NCI-H446 treated with DMSO at 0.1 percent for 48 hours (cell line): ENCODE measurements at regions not wholly inside any gene's neighbourhood (a gene's known extent, or its start where the extent isn't known, plus 50 kb on each side); places are given as distances from the start of the nearest gene placed in this dataset.

ENCODE experiments used
- DNase-seq: peaks from one replicate; lab custom pipeline; 2025; lab: John Stamatoyannopoulos, UW

DNA sequence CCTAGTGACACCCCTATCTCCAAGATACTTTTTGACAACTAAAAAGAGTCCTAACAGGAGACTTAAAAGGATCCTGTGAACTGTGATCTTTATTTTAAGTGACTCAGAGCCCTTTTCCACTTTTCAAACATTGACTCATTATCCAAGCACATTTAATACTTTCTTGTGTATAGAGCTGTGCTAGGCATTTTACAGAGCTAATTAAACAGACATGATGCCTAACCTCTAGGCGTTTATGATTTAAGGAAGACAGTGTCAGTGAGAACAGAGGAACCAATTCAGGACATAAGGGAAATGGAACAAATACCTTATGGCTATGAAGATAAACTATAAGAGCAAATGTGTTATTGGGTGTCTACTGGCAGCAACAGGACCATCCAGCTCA is 282.6 kb downstream of the TPBG start:
- DNase-seq = no peak

DNA sequence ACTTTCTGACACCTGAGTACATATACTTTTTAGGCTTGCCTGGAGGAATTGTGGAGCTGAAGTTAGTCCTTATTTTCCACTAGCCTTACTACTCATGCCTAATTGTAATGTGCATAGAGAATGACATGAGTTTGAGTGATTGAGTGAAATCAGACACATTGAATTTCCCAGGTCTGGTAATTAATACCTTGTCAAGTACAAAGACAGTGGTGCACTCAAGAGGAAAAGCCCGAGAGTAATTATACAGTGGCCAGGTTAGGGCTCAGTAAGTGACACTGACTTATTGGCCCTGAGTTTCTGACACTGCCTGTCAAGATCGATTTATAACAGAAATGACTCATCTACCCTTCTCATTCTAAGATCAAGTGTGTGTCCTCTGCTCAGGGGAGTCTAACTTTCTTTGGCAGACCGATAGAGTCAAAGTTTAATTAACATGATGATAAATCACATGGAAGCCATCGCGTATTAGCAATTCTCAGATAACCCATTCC is 288.3 kb downstream of the TPBG start:
- DNase-seq = no peak

DNA sequence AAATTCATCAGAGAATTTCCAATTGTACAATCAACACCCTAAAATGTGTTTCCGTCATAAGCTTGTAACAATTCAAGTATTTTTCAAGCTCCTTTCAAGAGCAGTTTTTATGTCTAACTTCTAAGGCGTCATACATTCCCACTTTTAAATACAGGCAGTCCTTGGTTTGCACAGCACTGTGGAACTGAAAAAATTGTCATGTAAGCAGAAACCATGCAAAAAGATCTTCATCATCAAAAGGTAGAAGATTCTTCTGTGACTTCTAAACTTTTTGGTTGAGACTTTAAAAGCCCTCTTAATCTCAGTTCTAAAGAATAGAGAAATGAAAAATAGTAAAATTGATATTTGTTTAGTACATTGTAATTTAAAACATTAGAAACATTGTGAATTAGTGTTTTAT is 315.6 kb downstream of the TPBG start:
- no peak for DNase-seq

DNA sequence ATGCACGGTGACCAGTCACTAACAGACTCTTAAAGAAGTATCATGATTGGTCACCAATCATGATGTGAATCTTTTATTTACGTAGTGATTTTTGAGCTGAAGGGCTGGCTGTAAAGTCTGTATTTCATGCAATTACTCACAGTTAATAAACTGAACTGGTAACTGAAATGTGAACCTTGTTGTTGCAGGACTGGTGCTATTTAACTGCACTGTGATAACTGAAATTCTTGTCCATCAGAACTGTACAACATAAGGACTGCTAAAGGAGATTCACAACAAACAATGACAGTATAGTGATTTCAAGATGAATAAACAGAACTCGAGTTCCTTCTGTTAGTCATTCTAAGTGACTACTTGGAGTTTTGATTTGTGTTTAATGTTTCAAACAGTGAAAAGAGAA is 316.6 kb downstream of the TPBG start:
- DNase-seq = no peak

- no peak for DNase-seq
Measured at GRCh38 chr6:82681119-82681714, 317.6 kb downstream of the TPBG start.

DNA sequence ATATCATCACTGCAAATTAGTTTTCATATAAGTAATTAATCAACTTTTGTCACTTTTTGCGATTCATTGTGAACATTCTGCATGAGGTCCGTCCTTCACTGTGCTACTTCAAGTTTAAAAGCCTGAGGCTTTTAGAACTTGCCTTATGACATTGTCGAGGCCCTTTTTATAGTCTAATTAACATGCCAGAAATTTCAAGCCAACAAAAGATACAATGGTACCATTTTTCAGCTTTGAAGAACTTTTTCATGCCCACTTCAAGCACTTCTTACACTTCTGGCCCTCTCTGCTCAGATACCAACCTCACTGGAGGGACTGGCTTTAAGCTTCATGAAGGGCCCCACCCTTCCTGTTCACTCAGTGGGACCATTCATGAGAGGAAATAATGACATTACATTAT is 323.1 kb downstream of the TPBG start:
- DNase-seq = no peak

DNA sequence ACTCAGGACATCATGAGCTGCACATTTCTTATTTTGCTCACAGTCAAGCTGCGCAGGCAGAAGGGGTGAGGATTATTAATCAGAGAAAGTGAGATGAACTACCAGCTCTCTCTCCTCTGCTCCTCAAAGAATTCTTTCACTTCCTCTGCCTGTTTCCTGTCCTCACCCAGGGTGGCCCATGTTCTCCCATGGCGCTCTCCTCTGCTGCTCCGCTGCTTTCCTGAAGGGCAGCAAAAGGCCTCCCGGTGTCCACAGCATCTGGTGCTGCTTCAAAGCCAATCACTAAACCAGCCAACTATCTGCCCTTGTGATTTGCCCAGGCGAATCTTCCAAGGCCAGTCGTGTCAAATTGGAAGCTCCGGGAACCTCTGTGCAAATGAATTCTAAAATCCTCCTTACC is 324.2 kb downstream of the TPBG start:
- DNase-seq = no peak

DNA sequence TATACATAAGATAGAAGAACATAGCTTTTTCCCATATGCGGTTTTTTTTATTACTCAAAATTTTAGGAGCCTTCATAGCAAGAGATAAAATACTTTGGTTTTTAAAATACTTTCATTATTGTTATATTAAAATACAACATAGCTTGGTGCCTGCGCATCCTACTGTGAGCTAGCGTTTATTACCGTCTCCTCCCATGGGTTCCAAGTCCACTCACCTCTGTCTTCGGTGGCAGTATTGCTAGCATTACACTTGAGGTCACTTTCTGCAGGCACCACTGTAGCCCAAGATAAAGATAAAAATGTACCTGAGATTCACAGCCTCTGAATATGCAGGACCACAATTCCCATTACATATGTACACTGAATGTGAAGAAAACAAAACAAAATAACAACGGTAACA is 326.7 kb downstream of the TPBG start:
- DNase-seq = no peak

GRCh38 chr6:82691997-82692396 is 328.4 kb downstream of the TPBG start:
- DNase-seq = no peak

- DNase-seq = no peak
Measured at GRCh38 chr6:82693094-82693493, 329.5 kb downstream of the TPBG start.

DNA sequence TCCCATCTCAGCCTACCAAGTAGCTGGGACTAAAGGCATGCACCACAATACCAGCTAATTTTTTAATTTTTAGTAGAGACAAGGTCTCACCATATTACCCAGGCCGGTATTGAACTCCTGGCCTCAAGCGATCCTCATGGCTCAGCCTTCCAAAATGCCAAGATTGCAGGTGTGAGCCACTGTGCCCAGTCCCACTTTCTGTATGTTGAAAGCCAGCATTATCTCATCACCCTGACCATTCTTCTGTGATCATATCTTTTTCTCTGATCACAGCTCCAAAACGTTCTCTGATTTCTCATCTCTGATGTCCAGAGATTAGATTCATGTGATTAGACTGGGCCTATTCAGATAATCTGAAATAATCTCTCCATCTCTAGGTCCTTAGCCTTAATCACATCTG is 337.7 kb downstream of the TPBG start:
- no peak for DNase-seq

GRCh38 chr6:82702574-82702973 is 339.0 kb downstream of the TPBG start:
- DNase-seq = no peak

- DNase-seq = no peak
Measured at GRCh38 chr6:82703230-82703629, 339.6 kb downstream of the TPBG start.

DNA sequence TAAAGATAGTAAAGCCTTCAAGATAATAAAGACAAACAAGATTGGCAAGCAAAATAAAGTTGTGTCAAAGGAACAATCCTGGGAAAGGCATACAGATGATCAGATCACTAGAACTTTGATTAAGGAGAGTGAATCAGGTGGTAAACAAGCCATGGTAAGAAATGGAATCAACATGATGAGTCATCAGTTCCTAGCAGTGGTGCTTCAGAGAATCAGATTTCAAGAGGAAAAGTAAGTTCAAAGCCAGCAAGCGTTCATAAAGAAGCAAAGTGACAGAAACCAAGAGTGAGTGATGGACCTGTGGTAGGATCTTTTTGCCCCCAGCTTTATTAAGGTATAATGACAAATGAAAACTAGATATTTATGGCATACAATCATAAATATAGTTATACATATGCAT is 340.4 kb downstream of the TPBG start:
- DNase-seq = no peak

GRCh38 chr6:82705579-82705978 is 342.0 kb downstream of the TPBG start:
- no peak for DNase-seq

DNA sequence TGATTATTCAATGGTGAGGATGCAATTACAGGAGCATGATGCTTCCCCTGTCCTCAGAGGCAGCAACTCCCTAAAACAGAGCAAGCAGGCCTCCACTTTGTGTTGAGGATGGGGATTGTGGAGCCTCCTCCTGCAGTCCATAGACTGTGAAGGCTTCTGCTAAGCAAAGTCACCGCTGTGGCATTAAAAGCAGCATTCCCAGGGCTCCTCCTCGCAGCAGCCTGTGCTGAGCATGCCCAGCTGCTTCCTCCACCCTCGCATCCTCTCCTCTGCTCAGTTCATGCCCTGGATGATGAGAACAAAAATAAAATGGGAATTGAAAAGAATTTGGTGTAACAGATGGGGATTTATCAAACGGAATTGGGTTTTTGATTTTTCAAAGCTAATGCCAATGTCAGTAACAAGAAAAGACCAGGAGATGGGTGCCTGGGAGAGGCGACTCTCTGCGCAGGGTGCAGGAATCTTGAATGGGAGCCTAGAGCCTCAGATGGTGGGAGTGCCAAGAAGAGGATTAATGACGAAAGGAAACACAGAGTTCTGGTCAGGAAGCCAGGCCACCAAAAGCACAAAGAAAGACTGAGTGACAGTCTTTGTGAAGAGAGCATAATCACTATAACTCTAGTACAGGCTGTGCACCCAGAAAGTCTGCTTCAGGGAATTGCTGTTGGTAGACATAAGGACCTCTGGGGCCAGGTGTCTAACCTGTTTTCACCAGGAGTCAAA is 347.6 kb downstream of the TPBG start:
- no peak for DNase-seq

- DNase-seq = no peak
Measured at GRCh38 chr6:82711971-82712370, 348.4 kb downstream of the TPBG start.

- no peak for DNase-seq
Measured at GRCh38 chr6:82712389-82712788, 348.8 kb downstream of the TPBG start.

- no peak for DNase-seq
Measured at GRCh38 chr6:82712826-82713225, 349.2 kb downstream of the TPBG start.

- DNase-seq = no peak
Measured at GRCh38 chr6:82720992-82721391, 344.6 kb downstream of the UBE3D start.

DNA sequence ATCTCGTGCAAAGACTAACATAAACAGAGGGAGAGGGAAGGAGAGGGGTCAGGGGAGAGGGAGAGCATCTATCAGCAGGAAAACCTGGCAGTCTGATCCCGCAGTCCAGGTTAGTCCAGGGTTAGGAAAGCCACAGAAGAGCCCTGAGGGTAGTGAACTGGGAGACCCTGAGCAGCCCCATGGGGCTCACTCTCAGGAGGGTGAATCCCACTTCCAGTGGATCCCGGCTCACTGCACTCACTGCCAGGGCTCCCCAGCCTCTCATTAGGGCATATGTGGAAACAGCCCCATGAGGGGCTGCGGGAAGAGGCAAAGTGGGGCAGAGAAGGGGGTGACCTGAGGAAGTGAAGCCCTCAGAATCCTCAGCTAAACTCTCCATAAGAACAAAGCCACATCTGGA is 329.9 kb downstream of the UBE3D start:
- no peak for DNase-seq

- no peak for DNase-seq
Measured at GRCh38 chr6:82737965-82738364, 327.7 kb downstream of the UBE3D start.

- DNase-seq = no peak
Measured at GRCh38 chr6:82738773-82739172, 326.9 kb downstream of the UBE3D start.

- no peak for DNase-seq
Measured at GRCh38 chr6:82739303-82739702, 326.3 kb downstream of the UBE3D start.
